ENCODE measurements at regions not wholly inside any gene's neighbourhood (a gene's known extent, or its start where the extent isn't known, plus 50 kb on each side); places are given as distances from the start of the nearest gene placed in this dataset.
"Not testable (repeated sequence)": the region's sequence is repeated elsewhere in the genome, so short reads cannot be mapped to it uniquely, and the experiment has no call there.

DNA sequence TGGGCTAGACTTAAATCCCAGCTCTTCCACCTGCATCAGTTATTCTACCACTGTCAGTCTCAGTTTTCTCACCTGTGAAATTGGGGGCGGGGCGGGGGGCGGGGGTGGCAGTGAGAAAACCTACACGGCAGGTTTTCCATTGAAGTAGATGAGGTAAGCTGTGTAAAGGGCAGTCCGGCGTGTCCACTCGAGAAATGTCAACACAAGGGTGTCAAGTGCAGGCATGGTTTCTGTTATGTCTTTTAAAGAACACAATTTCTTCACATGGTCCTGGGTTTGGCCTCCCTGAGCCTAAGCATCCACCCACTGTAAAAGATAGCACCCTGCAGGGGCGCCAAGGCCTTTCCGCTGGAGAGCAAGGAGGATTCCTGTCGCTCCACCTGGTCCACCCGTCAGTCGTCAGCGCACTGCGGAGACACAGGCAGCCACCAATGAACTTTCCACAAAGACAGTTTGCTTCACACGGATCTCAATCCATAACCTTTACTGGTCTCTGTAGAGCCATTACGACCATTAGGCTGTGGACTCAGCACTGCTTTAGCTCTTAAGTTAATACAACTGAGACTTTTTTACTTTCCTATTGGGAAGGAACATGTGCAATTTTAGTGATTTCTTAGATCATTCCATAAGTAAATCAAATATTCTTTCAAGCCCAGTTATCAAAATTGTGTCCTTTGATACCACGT, 99.5 kb upstream of the FOXB1 start:
- no peak for DNase-seq (ENCODE audit: low read depth in 2 of 3, low spot score in 1 of 3)

DNA sequence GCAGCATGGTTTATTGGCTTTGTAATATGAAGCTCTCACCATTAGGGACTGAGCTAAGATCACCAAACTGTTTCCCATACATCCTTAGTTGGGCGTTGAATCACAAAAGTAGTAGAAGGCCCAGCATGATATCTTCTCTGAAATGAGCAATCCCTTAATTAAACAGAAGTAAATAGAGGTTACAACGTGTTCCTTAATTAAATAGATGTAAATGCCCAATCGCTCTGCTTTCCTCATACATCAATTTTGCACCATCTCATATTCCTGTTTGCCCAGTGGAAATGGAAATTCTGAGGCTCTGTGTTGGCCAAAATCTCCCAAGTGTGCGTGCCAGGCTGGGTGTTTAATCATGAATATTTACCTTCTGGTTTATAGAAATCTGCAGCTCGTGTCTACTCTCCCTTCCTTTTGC, 107.4 kb upstream of the FOXB1 start:
- DNase-seq (ENCODE audit: low read depth in 2 of 3, low spot score in 1 of 3) = no peak

DNA sequence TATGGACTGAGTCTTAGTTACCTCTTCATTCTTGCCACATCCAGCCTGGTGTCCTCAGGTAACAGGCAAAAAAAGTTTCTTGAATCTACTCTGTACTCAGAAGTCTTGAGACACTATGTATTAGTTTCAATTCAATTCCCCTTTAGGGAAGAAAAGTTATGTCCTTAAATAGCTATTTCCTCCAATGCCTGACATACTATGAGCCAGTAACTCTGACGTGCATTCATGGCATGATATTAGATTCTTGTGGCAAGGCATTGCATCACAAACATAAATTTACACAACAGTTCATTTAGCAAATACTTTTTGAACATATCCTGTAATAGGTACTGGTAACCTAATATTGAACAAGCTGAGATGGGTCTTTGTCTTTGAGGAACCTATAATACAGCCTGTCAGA, 109.3 kb upstream of the FOXB1 start:
- DNase-seq (ENCODE audit: low read depth in 2 of 3, low spot score in 1 of 3) = no peak

DNA sequence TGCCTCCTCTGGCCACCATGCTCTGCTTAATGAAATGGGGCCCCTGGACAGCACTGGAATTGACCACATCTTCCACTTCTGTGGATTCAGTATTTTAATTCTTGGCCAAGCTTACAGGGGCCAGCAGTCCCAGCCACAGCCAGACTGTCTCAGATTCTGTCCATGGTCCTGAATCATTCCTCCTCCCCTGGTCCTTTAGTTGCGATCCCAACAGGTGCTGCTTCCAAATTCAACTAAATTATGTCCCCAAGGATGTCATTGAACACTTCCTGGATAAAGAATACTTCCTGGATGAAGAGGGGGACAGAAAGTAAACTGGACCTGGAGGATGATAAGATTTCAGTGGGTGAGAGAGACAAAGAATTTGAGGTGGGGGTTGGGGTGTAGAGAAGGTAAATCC, 111.1 kb upstream of the FOXB1 start:
- DNase-seq (ENCODE audit: low read depth in 2 of 3, low spot score in 1 of 3) = no peak

DNA sequence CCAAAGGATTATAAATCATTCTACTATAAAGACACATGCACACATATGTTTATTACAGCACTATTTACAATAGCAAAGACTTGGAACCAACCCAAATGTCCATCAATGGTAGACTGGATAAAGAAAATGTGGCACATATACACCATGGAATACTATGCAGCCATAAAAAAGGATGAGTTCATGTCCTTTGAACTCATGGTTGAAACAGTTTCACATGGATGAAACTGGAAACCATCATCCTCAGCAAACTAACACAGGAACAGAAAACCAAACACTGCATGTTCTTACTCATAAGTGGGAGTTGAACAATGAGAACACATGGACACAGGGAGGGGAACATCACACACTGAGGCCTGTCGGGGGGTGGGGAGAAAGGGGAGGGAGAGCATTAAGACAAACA, 116.2 kb upstream of the FOXB1 start:
- not testable (repeated sequence) for DNase-seq (ENCODE audit: low read depth in 2 of 3, low spot score in 1 of 3)

DNA sequence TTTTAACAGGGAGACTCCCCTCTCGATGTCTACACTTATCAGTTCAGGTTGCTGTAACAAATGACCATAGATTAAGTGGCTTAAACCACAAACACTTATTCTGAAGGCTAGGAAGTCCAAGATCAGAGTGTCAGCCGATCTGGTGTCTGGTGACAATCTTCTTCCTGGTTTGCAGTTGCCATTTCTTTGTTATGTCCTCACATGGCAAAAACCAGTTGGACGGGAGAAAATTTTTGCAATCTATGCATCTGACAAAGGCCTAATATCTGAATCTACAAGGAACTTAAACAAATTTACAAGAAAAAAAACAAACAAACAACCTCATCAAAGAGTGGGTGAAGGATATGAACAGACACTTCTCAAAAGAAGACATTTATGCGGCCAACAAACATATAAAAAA, 116.9 kb upstream of the FOXB1 start:
- DNase-seq (ENCODE audit: low read depth in 2 of 3, low spot score in 1 of 3) = no peak

DNA sequence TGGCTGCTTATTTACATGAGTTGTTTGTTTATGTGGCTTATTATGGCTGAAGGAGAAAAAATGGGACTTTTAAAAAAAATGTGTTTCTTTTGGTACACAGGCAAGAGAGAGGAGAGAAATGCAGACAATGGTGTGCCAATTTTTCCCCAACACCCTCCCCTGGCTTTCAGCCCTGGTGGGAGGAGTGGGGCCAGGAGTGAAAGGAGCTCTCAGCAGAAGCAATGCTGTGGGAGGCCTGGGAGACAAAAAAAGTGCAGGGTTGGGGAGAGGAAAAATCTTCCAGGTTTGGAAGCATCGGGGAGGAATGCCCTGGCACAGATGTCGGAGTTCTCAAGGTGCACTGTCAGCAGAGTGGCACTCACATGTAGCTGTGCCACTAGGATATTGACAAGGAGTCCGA, 117.7 kb upstream of the FOXB1 start:
- no peak for DNase-seq (ENCODE audit: low read depth in 2 of 3, low spot score in 1 of 3)

DNA sequence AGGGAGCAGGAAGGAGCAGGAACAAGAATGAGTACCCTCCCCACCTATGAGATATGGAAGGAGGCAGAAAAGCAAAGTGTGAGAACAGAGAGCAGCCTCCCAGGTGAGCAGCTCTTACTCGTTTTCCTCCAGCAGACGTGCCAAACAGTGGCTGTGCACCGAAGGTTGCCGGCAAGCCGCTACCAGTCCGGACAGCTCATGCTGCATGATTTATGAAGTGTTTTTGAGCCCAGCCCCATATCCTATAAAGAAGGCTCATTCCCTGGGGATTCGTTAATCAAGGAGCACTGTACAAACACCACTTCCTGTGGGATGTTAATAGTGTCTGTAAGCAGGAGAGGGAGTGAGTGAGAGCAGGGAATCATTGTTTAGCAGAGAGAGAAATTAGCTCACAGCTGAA, 118.3 kb upstream of the FOXB1 start:
- DNase-seq (ENCODE audit: low read depth in 2 of 3, low spot score in 1 of 3) = no peak

DNA sequence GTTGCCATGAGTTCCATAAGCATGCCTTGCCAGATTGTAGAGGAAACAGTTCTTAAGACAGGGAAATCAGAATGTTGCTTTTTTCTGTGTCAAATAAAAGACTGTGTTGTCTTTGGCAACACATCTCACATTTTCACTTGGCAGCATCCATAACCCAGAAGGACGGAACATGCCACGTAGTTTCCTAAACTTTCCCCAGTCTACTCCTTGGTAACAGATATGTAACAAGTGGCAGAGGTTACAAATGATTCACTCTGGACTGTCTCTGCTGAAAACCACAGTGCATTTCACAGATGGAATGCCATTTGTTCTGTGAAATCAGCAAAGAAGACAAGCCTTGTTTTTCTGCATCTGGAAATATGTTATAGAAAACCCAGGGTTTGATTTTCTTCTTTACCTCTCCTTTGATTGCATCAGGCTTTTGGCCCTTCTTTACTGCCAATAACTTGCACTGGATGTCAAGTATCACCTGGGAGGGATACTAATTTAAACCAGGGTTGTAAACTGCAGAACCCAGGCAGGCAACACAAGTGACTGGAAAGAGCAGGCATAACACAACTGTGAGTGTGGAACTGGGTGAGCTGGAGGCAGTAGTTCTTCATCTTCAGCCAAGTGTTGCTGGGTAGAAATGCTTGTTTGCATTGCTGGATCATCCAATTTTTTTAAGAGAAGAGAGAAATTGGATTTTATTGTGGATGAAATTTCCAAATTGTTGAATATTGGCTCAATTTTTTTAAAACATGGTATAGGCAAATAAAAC, 124.4 kb upstream of the FOXB1 start:
- no peak for DNase-seq (ENCODE audit: low read depth in 2 of 3, low spot score in 1 of 3)

DNA sequence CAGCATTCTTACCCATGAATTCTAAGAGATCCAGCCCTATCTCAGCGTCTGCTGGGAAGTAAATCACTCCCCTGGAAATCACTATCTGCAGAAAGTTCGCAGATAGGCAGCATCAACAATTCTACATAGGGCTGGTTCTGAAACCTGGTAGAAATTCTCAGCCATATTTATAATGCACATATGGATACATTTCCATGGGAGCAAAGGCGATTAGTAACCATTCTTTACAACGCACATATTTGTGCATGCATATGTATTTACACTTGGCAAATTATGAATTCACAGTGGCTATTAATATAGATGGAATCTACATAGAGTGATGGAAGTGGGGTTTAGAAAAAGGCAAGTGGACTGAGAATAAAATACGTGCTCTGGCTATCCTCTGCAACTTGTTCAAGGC, 128.0 kb upstream of the FOXB1 start:
- DNase-seq (ENCODE audit: low read depth in 2 of 3, low spot score in 1 of 3) = no peak

DNA sequence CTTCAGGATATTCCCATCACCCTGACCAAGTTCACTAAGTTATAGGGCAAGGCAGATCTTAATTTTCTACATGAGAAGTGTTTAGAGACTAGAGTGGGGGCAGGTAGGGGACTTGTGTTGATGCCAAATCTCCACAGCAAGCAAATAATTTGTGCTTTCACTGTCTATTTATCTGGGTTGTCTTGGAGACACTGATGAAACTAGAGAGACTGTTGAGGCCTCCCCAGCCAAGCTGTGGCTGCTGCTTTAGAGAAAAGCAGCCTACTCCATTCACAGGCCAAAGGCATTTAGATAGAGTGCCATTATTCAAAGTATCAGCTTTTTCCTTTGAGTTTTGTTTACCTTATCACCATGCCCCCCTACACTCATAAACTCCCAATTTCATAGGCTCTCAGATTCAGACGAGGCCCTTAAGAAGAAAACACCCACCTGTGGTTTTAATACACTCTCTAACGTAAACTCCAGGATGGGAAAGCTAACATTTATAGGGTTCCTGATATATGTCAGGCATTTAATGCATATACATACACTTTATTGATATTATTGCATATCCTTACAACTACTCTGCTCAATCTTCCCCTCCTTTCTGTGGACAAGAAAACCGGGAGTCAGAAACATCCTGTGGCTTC, 130.4 kb upstream of the FOXB1 start:
- no peak for DNase-seq (ENCODE audit: low read depth in 2 of 3, low spot score in 1 of 3)

DNA sequence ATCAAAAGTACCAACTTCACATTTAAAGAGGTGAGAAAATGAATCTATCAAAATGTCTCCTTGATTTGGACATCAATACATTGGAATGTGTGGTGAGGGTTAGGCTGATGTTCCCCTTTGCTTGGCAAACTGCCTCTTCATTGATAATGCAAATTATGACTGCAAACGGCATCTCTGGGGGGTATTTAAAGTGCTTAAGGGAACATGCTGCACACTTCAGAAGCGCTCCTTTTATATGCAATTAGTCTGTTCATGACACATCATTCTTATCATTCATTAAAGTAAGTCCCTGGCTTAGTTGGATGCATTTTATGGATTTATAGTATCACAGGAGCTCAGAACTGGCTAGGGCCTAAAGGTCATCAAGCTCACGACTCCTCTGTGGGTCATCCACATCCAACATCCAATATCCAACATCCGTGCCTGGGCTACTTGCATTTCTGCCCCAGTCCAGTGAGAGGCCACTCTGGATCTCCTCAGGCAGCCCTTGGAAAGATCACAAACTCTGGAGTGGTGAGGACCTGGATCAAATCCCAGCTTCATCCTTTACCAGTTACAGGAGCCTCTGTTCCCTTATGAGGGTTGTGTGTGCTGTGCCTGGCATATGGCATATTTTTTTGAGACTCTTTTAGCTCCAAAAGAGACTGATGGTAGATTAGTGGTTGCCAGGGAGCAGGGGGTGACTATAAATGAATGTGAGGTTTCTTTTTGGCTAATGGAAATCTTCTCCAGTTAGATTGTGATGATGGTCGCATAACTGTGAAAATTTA, 136.8 kb upstream of the FOXB1 start:
- no peak for DNase-seq (ENCODE audit: low read depth in 2 of 3, low spot score in 1 of 3)

DNA sequence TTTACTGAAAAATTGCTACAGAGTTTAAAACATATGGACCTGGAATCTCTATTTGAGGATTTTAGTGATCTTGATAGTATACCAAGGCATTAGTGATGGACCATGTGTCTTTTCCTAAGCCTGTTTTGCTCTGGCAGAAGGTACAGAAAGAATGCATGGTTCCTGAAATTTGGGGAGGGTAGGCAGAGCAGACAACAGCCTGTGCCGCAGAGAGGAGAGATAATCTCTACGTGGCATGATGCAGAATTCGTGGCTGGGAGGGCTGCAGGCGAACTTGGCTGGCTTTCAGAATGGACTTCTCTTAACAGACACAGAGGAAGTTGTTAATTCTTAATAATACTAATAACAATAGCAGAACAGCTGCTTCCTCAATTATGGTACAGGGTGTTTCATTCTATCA, 137.5 kb upstream of the FOXB1 start:
- no peak for DNase-seq (ENCODE audit: low read depth in 2 of 3, low spot score in 1 of 3)

DNA sequence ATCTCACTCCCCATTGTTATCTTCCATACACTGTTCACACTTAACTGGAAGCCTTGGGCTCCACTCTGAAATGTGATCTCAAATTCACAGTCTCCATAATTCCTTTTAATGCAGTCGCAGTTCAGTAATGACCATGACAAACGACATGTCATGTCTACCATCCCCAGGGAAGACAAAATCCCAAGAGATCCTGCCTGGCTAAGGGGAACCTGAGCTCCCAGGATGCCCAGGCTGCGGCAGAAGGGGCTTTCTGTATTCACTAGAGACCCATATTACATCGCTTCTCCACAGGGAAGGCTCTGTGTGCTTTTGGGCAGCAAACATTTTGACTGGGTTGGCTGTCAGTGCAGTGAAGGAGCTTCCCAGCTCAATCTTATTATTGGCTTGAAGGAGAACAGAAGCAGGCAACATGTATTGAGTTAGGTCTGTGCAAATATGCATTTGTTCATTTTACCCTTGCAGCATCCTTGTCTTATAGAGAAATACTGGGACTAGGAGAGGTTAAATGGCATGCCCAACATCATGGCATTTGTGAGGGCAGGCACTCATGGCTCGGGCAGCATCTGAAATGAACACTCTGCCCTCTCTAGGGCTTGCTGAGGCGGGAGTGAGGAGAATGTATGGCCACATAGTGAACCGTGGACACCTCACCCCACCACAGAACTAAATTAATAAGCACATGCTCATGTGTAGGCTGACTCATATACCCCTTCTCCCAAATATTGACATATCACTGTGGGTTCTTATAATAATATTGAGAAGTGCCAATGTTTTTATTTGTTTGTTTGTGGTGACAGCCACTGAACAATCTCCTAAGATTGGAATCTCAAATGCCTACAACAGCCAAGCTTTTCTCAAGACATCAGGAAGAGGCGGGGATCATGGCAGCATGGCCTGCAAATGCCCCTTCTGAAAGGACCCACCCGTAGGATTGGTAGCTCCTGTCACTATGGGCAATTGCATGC, 141.6 kb upstream of the FOXB1 start:
- DNase-seq (ENCODE audit: low read depth in 2 of 3, low spot score in 1 of 3) = no peak

DNA sequence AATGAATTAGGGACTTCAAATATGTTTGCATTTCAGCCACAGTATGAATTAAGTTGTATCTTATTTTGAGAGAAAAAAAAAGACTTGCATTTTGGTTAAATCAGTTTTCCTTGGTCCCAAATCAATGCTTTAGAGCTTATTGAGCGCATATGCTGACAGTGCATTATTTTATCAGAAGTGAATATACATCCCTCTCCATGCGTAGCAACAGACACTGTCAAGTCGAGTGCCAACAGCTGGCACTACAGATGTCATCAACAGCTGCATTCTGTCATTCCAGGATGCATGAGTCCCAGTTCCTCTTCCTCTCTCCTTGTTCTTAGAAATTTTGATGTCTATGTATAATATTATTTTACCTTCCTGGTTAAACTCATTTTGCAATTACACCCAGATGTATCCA, 156.1 kb upstream of the FOXB1 start:
- no peak for DNase-seq (ENCODE audit: low read depth in 2 of 3, low spot score in 1 of 3)

DNA sequence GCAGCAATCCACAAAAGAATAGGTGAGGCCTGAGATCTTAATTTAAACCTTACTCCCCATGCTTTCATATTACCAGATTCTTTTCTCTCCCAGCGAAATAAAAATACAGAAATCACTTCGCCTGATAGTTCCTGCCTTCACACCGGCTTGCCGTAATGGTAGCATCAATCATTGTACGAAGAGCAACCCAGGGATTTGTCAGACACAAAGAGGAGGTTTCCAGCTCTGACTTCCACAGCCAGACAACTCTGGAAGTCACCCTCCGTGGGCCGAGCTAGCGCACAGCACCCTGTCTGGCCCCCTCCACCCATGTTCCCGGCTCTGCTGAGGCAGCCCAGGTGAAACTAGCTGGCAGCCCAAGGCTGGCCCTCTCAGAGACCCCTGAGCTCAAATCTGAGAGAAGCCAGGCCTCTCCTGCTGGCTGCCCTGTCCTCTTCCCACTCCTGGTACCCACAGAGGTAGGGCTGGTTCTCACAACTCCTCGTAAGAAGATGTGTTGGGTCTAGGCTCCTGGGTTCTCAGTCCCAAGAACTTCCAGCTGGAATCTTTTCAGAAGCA, 156.9 kb upstream of the BNIP2 start:
- no peak for DNase-seq (ENCODE audit: low read depth in 2 of 3, low spot score in 1 of 3)

DNA sequence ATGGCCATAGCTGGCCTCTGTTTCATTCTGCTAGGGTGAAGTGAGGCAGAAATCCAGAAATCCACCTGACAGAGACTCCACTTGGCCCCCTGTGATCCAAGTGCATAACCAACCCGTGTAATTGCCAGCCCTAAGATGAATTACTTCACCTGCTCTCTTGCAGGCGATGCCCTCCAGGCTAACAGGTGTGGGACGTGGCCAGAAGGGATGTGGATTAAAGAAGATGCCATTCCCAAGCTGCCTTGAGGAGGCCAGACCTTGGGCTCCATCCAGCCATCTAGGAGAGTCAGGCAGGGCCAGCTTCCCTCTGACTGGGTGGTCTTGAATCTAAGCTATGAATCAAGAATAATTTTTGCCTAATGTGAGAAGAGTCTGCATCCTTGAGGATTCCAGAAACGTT, 154.5 kb upstream of the BNIP2 start:
- DNase-seq (ENCODE audit: low read depth in 2 of 3, low spot score in 1 of 3) = no peak

DNA sequence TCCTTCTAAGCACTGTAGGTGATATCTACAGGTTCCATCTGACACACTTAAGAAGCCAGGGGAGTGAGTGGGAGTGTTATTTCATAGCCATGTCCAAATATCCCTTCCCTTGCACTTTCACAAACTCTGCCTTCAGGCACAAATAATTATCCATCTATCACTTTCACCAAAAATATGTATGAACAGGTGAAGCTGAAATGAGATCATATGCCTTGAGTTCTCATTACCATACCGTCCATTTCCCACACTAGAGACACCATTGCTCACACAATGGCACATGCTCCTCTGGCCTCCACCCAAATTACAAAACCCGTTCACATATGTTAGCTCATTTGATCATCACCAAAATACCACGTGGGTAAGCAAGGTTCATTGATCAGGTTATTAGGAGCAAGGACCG, 151.9 kb upstream of the BNIP2 start:
- no peak for DNase-seq (ENCODE audit: low read depth in 2 of 3, low spot score in 1 of 3)

DNA sequence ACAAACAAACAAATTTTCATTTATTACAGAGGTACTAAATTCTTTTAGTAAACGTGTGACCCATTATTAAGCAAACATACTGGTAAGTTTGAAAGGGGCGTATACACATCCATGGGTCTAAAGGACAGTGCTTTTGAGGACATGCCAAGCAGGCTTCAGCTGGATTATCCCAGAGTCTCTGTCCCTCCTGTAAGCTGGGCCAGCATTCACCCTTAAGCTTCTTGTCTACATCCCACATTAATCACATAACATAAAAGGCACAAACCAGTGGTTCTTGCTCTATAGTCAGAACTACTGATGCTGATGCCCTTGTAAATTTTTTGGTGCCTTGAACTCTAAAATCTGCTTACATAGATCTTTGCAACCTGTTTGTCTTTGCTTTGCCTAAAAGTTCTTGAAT, 150.8 kb upstream of the BNIP2 start:
- DNase-seq (ENCODE audit: low read depth in 2 of 3, low spot score in 1 of 3) = no peak

DNA sequence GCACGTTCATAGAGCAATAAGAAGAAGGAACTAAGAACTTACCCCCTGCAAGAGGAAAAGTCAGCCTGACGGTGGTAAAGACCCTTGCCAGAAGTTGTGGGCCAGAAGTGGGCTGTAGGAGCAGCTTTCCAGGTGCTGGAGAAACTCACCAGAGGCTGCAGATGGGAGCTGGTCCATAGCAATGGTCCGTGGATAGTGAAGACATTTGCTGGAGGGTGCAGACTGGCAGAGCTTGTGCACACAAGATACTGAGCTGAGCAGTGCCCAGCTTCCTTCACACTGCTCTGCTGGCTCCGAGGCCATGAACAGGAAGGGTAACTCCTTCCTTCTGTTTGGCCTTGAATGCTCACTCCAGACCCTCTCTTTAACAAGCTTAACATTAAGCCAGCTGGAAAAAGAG, 149.8 kb upstream of the BNIP2 start:
- DNase-seq (ENCODE audit: low read depth in 2 of 3, low spot score in 1 of 3) = no peak

Measured in stimulated activated CD4-positive, alpha-beta T cell treated with anti-CD3 and anti-CD28 coated beads, Interleukin-12 subunit alpha, Interleukin-12 subunit beta, amount 100 ng/mL, for 48 hours (primary cell).